WI38 (cell line): ENCODE measurements at regions not wholly inside any gene's neighbourhood (a gene's known extent, or its start where the extent isn't known, plus 50 kb on each side); places are given as distances from the start of the nearest gene placed in this dataset.

ENCODE experiments used
- H3K4me3 ChIP-seq: 2 replicates; pipeline ENCODE4 v1.5.1; 2011; ENCODE audit warnings: low read depth, mild to moderate bottlenecking, control low read depth, low read length
- TF ChIP-seq, protein P1 (sequence below): IDR thresholded peaks from 2 replicates; pipeline ENCODE4 v1.5.1; 2012; ENCODE audit warnings: low read depth, mild to moderate bottlenecking, control low read depth, low read length

DNA sequence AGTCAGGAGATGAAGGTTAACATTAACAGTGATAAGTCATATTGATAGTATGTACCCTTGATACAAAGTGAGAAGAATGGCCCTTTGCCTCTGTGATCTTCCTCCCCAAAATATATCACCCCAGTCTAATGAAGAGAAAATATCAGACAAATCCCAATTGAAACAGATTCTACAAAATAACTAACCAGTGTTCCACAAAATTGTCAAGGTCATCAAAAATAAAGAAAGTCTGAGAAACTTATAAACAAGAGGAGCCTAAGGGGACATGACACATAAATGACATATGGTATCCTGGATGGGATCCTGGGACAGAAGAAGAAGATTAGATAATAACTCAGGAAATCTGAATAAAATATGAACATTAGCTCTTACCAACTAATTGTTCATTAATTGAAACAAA, 398.4 kb downstream of the DSC3 start:
- no peak overlapping the region for H3K4me3 ChIP-seq
- TF ChIP-seq, protein P1, sequence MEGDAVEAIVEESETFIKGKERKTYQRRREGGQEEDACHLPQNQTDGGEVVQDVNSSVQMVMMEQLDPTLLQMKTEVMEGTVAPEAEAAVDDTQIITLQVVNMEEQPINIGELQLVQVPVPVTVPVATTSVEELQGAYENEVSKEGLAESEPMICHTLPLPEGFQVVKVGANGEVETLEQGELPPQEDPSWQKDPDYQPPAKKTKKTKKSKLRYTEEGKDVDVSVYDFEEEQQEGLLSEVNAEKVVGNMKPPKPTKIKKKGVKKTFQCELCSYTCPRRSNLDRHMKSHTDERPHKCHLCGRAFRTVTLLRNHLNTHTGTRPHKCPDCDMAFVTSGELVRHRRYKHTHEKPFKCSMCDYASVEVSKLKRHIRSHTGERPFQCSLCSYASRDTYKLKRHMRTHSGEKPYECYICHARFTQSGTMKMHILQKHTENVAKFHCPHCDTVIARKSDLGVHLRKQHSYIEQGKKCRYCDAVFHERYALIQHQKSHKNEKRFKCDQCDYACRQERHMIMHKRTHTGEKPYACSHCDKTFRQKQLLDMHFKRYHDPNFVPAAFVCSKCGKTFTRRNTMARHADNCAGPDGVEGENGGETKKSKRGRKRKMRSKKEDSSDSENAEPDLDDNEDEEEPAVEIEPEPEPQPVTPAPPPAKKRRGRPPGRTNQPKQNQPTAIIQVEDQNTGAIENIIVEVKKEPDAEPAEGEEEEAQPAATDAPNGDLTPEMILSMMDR = no peak

DNA sequence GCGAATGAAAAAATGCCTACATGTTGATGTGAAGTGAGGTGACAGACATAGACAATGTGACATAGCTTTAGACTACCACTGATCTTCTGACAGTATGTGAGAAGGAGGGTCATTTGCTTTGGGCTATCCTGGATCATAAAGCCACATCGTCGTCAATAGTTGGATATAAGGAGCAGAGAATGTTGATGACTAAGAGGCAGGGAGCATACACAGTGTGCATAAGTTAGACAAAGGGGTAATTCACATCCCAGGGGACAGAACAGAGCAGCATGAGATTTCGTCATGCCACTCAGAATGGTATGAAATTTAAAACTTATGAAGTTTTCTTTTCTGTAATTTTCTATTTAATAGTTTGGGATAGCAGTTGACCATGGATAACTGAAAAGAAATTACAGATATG, 403.2 kb downstream of the DSC3 start:
- no peak overlapping the region for H3K4me3 ChIP-seq
- TF ChIP-seq, protein P1 = no peak

DNA sequence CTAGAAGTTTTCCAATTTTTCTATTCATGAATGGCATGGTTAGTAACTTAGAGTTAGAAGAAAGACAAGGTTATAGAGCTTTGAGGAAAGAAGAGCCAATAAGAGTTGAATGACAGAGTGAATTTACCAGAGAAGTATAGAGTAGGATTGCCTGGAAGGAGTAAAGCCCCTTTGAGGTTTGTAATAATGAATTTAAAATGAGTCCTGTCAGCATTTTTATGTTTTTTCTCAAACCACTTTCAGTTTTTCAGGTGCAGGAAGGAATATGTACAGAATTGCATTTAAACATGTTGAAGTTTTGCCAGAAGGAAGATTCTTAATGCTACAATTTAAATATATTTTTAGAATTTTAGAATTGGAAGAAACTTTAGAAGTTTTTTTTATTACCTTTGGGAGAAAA, 408.3 kb downstream of the DSC3 start:
- TF ChIP-seq, protein P1 = no peak
- no peak overlapping the region for H3K4me3 ChIP-seq

DNA sequence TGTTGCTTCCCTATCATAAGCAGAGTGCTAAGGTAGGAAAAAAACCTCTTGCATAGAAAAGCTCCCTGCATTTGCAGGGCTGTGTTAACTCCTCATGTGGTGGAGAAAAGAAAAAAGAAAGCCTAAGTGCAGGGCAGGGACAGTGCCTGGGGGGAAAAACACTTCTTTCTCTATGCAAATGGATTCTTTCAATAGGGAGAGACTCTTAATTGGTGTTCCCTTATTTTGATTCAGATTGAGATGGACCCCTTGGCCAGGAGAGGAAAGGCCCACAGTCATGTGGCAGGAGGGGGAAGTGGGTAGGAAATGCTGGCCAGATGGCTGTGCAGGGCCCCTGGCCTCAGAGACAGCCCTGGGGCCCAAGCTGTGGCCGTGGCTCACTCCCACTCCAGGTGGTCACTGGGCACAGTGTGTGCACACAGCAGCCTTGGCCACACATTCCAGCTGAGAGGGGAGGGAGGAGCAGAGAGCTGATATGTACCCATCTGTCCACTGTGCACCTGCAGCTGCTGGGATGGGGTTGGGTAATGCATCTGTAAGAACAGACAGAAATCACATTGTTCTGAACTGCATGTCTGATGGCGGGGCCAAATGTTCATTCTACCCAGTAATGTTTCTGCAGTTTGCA, 410.4 kb downstream of the DSC3 start:
- TF ChIP-seq, protein P1 = no peak
- H3K4me3 ChIP-seq = no peak overlapping the region

DNA sequence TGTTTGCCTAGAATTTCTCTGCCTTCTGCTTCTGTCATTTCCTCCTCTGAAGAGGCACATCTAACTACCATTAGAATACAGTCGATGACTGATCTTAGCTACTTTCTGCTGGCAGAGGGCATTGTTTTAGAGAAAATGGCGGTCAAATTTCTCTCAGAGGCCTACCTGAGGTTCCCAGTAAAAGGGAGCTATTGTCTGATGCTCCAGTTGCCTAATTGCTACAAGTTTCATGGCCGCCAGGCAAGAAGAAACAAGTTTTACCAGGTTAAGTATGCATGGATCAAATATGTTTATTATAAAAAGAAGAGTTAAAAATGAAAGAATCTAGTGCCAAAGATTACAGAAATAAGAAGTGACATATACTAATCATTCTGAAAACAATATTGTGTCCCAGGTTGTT, 416.6 kb downstream of the DSC3 start:
- TF ChIP-seq, protein P1 = no peak
- H3K4me3 ChIP-seq = no peak overlapping the region

DNA sequence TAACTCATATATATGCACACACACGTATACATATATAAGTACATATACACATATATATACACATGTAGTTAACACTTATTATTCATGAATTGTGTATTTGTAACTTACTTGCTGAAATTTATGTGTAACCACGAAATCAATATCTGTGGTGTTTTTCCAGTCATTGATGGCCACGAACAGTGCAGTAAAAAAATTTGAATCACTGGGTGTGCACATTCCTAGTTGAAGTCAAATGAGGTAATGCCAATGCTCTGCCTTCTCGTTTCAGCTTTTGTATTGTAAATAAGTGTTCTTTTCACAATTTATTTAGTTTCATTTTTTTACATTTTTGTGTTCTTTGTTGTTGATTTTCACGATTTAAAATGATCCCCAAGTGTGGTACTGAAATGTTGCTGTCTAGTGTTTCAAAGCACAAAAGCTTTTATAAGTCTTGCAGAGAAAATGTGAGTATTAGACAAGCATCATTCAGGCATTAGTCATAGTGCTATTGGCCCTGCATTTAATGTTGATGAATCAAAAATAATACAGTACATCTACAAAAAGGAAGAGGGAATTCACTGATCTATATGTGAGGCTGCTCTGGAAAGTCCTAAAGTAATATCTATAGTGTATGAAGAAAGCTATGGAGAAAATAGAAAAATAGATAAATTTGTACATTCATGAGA, 419.0 kb downstream of the DSC3 start:
- TF ChIP-seq, protein P1 = no peak
- no peak overlapping the region for H3K4me3 ChIP-seq

DNA sequence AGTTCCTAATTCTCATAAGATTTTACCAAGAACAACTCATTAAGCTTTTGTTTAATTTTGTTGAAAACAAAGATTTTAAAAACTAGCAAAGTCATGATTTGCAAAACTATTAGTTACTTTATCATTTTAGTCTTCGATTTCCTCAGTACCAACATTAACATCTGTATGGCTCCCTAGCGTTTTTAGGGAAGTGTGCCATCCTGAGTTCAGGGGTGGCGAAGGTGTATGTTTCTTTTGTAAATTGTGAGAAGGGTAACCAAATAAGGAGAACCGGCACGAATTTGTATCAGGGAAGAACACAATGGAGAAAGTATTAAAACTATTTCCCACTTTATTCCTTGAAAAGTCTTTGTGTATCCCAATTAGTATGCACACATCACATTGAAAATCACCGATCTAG, 419.9 kb downstream of the DSC3 start:
- TF ChIP-seq, protein P1 = no peak
- H3K4me3 ChIP-seq = no peak overlapping the region
